ENCODE measurements at regions not wholly inside any gene's neighbourhood (a gene's known extent, or its start where the extent isn't known, plus 50 kb on each side); places are given as distances from the start of the nearest gene placed in this dataset.

DNA sequence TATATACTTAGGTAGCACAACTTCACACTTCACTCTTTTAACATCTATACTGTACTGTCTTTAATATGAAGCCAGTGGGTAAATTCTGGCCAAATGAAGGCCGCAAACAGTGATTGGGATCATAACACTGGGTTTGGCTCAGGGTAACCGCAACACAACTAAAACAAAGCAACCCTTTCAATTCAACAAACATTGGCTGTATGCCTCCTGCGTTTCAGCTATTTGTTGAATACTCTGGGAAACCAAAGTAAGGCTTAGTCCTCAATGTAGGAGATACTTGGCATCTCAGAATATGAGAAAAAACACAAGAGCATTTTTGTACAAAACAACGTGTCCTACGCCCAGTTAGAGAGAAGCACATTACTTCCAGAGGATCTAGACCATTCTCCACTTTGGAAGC is 693.3 kb upstream of the KLHL29 start:
- ATAC-seq = no peak

DNA sequence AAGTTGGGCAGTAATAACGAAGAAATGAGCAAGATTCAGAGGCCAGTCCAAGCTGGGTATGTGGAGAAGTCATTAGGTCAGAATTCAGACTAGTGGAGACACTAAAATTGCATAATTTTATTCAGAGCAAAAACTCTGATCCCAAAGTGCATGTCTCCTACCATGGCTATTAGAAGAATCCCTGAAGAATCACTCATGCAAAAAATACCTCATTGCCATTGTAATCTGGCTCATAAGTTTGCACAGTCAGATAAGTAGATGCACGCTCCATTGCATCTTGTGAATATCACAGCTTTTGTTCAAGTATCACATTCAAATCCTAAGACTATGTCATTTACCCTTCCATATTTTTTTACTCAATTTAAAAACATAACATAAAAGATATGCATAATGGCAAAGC is 692.2 kb upstream of the KLHL29 start:
- ATAC-seq = no peak

DNA sequence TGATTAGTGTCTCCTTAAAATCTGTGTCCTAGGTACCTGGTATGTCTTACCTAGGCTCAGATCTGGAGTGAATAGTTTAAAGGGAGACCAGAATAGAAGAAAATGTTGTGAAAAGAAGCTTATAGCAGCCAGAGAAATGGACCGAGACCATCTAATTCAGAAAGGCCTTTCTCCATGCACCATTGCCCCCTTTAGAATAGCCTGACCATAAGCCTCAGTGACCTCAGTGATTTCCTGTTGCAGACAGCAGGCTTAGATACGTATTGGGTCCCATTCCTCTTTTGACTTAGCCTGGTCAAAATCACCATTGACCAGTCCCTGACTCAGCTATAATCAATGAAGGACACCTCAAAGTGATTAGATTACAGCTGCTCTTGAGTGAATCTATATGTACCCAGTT is 690.7 kb upstream of the KLHL29 start:
- no peak for ATAC-seq

DNA sequence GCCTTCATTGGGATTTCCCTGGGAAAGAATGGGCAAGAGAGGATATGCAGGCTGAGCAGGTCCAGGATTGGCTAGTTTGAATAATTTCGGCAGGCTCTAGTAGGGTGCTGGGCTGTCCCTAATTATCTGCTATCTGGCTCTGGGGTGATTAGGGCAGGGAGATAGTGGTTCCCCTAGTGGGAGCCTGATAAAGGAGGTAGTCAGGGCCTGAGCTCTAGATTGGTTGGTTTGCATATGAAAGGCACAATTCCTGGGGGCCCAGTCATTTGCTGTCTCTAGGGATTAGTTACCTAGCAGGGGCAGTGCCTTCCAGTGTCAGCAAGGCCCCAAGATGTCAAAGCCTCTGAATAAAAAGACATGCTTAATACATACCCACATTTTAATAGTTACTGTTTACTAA is 690.1 kb upstream of the KLHL29 start:
- ATAC-seq = no peak

DNA sequence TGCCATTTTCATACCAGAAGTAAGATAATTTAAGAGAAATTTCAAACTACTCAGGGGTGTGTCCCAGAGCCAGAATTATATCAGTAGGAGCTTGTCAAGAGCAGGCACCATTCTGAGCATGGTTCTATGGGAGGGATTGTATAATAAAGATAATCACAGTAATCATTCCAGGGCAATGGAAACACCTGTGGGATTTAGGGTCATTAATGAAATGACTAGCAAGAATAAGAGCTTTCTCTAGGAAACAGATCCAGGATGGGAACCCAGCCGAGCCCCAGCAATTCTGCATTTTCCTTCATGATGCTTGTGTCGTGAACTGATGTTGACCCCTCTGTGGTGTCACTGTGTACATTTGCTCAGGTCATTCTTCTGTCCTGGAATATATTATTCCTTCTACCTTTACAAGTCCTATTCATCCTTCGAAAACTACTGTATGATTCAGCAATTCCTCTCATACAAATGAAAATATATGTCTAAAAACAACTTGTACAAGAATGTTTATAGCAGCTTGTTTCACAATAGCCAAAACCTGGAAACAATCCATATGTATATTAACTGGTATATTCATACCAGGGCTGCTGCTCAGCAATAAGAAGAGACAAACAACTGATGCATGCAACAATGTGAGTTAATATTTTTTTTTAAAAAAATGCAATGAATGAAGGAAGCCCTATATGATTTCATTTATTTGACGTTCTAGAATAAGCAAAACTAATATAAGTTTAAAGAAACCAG is 687.8 kb upstream of the KLHL29 start:
- ATAC-seq = no peak

DNA sequence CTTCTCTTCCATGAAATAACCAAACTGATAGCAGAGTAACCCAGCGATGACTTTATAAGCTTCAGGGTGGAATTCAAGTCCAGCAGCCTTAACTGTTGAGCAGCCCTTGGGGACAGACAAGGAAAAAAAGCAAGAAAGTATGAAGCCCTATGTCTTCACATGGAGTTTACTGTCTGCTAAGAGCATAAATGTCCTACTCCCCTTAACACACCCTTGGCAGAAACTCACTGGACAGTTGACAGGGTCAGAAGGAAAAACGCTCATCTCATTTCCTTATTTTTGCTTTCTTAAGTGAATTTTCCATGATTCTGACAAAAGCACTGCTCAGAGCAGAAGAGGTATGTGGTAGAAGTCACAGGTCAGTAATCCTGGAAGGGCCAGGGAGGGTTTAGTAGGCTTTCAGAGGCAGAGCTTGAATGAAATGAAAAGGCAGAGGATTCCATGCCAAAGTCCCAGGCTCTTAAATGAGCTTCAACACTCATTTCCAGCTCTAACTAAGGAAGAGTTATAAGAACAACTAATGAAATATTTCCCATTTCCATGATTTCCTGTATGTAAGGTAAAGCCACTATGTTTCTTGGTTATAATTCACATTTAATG is 683.3 kb upstream of the KLHL29 start:
- no peak for ATAC-seq

DNA sequence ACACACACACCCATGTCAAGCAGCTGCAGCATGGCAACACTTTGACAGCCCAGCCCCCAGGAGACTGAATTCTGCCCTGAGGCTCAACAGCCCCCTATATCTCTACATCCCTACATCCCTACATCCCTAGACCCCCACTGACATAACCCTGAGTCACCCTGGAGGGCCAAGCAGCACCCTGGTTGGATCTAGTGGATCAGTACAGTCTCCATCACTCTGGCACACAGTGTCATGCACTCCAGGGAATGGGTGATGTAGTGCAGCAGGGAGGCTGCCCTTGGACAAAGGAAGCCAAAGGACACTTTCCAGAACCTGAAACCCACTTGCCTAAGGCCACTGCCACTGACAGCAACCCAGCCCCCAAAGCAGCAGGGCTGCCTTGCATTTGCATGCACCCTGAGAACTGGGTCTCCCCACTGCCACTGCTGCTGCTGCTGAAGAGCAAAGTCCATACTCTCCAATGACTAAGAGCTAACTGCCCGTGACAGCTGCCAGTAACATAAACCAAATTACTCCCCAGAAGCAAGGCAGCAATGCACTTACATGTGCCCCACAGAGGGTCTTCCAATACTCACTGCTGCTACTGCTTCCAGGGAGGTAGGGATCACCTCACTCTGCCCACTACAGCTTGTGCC is 681.6 kb upstream of the KLHL29 start:
- no peak for ATAC-seq

DNA sequence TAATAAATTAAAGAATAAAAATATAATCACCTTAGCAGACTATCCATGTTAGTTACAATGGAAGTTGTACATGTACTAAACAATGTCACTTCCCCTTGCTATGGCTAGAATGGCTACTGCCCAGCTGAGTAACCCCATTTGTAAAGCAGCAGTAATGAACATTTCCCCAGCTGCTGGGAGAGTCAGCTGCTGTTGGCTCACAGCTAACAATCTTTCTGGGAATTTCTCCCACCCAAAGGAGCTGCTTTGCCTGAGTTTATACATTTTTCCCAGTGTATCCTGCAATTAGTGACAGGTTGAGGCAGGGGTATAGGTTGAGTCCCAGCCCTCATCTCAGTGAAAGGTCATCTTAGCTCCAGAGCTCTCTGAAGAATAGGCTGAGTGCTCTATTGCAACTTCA is 665.6 kb upstream of the KLHL29 start:
- no peak for ATAC-seq

DNA sequence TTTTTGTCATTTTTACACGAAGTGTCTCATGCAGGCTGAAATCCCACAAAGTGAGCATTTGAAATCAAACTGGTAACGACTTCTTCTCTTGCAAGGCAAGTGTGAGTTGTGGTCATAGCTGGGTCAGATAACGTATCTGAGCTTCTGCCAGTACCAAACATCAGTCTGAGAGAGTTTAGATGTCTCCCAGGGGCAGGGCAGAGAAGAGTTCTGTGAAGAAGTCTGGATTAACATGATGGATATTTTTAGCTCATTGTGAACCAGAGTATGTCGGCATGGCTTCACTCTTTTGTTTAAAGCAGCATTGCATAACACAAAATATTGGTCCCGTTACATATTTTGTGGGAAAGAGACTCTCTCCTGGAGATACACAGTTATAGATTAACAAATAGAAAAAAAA is 655.5 kb upstream of the KLHL29 start:
- no peak for ATAC-seq

DNA sequence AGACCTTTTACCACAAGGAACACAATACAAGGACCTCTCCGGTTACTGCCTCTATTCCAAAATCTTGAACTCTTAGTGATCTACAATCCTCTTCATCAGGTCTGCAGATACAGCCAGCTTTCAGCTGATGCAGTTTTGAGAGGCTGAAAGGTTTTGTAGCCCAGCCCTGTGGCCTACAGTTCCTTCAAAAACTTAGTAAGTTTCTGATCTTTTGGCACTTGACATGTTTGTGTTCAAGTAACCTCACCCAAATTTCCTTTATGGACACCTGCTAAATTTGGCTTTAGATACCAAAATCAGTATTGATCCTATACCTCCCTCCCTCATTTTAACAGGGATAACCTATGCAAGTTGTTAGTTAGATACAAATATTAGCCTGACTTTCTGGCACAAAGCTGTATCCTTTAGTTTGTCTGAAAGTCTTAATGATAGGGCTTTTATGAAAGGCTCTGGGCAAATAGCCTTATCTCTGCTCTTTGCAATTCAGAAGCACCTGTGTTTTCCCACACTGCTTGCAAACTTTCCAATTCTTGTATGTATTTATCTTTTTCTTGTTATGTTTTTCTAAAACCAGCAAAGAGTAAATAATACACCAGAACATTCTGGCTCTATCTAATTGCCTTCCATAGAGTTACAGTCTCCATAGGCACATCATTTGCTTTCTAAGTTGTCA is 650.5 kb upstream of the KLHL29 start:
- ATAC-seq = no peak

DNA sequence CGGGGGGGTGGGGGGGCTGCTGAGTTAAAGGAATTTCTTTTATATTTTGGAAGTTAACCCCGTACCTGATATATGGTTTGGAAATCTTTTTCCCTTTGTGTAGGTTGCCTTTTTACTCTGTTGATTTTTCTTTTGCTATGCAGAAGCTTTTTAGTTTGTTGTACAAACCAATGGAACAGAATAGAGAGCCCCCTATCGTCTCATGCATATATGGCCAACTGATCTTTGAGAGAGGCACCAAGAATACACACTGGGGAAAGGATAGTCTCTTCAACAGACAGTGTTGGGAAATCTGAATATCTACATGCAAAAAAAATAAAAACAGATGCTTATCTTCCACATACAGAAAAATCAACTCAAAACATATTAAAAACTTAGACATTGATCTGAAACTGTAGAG is 647.8 kb upstream of the KLHL29 start:
- ATAC-seq = no peak

DNA sequence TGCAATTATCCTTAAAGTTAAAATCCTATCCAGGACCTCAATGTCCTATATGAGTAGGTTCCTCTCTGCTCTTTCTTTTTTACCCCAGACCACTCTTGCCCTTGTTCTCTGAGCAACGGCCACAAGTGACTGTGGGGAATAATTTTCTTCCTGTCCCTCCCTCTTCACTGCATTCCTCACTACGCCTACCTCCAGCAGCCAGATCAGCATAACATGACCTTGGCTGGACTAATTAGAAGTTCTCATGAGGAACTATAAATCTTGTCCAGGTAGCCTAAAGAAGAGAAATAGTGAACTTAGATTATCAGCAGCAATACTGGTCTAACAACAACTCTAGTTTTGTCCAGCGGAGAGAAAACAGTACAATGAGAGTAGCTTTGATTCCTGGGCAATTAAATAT is 643.8 kb upstream of the KLHL29 start:
- no peak for ATAC-seq

DNA sequence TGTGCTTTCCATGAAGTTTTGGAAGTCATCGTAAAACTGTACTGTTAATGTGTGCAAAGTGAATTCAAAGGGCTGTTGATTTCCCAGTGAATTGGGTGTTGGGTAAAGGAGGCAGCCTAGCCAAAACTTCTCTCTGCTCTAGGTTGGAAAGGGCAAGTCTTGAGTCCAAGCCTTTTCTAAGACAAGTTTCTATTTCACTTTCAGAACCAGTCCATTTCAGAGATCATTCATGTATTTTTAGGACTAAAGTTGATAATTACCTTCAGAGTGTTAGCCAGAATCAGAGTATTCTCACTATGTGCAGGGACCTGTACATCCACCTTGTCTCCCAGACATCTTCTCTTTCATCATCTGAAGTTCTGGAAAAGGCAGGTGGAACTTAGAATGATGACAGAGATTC is 636.1 kb upstream of the KLHL29 start:
- no peak for ATAC-seq

DNA sequence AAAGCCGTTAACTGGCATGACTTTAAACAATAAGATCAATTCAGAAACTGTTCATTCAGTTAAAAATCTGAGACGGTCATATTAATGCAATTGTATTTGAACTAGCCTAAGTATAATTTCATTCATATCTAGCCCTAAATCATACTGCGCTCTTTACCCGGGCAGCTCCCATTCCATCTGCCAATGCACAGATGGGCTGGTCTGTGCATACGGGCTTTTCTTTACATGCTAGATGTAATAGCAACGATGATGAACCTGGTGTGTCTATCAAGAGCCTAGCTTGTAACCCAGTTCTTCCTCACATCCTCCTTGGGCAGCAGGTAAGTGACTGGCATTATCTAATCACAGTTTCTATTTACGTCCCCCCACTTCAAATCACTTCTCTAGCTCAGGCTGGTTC is 631.5 kb upstream of the KLHL29 start:
- no peak for ATAC-seq

DNA sequence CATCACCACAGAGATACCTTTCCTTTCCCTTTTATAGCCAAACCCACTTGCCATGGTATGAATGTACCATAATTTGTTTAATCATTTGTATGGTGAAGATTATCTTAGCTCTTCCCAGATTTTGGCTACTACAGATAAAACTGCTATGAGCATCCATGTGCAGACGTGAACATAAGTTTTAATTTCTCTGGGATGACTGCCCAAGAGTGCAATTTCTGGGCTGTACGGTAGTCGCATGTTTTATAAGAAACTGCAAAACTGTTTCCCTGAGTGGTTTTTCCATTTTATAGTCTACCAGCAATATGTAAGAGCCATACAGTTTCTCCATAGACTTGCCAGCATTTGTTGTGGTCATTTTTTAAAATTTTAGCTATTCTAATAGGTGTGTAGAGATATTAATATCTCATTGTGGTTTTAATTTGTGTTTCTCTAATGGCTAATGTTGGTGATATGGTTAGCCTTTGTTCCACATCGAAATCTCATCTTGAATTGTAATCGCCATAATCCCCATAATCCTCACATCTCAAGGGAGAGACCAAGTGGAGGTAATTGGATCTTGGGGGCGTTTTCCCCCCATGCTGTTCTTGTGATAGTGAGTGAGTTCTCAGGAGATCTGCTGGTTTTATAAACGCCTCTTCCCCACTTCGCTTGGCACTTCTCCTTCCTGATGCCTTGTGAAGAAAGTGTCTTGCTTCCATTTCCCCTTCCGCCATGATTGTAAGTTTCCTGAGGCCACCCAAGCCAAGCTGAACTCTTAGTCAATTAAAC is 628.5 kb upstream of the KLHL29 start:
- ATAC-seq = no peak

DNA sequence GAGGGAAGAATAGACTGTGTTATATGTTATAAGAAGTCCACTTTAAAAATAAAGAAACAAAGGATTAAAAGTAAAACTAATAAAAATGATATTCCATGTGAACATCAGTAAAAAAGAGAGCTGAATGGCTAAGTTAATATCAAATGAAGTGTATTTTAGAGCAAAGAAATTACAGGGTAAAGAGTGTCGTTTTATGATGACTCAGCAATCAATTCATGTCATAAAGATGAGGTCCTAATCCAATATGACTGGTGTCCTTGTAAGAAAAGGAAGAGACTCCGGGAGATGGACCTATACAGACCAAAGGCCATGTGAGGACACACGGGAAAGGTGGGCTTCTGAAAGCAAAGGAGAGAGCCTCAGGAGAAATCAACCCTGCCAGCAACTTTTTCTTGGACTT is 615.5 kb upstream of the KLHL29 start:
- ATAC-seq = no peak

DNA sequence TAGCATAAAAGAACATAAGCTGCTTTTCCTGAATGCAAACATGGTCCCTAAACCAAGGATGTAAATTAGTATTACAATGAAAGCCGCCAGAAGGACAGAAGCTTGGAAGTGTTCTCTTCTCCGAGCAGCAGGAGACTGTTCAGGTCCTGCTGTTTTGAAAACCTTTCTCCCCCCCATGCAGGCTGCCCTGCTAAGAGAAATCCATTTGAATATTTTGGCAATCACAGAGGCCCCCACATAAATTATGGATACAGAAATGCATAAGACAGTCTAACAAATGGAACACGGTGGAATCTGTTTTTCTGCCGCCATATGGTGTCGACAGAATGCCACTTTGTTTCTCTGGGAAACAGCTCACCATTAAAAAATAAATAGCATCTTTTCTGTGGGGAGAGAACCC is 600.4 kb upstream of the KLHL29 start:
- no peak for ATAC-seq

DNA sequence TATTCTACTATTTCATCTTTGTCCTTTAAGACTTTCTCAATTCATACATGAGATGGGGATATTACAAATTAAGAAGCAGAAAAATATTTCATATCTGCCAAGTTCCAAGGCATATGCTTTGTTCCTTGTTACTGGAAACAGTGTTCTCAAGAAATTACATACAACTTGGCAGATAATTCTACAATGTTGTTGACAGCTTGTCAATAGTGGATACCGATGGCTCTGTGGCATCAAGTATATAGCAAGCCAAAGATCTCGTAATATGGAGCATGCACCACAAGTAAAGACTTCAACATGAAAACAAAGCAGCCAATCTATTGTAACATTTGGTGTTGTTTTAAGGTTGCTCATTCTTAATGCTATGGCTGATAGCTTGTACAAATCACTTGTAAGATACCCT is 598.2 kb upstream of the KLHL29 start:
- ATAC-seq = no peak

DNA sequence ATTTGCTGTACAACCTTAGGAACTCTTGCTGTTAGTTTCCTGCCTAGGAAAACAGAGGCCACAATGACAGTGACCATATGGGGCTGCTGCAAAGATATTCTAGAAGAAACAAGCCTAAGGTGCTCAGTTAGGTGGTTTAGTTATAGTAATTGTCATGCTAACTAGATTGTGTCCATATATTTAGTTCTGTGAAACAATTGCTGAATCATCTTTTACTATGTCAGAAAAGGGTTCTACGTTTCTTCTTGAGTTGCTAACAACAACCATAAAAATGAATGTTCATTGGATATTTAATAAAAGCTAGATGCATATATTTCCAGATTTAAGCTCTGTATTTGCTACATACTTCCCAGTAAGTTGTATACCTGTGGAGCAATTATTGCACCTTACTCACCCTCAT is 597.2 kb upstream of the KLHL29 start:
- ATAC-seq = no peak

DNA sequence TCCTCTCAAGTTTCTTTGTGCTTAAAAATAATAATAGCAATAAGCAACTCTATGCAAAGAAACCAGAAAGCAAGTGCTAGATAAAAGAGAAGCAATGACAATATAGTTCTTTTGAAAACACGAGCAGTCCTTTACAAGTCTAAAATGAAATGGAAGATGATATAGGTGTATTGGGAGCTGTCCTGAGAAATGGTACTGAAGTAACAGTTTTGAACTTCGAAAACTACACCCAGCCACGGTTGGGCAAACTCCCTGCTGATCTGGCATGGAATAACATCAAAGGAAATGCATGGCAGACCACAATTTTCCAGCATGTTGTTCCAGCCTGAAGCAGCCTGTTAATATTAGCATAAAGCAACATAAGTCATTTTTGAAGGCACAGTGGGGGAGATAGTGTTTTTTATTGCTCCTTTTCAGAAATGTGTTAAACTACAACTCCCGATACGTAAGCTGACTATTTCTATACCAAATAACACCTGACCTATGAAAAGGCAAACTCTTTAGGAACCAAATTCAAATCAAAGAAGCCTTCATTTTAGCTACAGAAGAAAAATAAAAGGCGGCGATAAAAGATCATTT is 596.1 kb upstream of the KLHL29 start:
- no peak for ATAC-seq

DNA sequence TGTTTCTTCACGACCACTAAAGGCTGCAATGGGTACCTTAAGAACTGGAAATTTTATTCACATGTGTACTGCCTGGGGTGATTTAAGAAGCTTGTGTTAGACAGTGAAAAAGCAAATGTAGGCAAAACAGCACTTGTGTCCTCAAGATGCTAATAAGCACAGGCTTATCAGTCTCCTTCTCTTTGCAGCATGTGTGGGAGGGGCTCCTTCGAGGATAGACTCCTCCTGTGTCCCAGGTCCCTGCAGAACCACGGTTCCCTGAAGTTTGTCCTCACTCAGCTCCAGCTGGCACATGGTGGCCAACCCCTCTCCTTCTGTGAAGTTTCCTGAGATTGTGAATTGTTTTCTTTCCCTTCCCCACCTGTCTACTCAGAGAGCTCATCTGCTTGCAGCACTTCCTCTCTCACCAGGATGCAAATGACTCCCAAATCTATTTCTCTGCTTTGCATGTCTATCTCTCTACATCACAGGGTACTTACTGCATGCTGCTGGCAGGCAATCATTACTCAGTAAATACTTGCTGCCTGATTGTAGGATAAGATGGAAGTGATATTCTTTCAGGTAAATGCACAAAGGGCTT is 589.6 kb upstream of the KLHL29 start:
- no peak for ATAC-seq

DNA sequence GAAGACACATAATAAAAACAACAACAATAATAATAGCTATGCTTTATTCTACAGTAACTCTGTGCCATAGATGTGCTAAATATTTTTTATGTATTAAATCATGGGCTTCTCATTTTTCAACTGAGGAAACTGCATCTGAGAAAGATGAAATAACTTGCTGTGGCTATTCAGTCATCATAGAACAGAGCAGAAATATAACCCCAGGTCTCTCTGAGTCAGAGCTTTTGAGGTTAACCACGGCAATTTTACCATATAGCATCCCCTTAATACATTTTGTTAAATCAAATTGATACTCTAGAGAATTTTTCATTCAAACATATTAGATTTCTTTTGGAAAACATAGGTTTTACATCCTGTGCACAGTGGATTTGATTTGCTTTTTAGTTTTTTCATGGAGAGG is 586.6 kb upstream of the KLHL29 start:
- ATAC-seq = no peak

All from activated CD4-positive, CD25-positive, alpha-beta regulatory T cell treated with anti-CD3 and anti-CD28 coated beads, Interleukin-2, amount 50 U/mL, for 24 hours (primary cell).